Activated CD4-positive, CD25-positive, alpha-beta regulatory T cell (primary cell): ENCODE measurements at regions not wholly inside any gene's neighbourhood (a gene's known extent, or its start where the extent isn't known, plus 50 kb on each side); places are given as distances from the start of the nearest gene placed in this dataset.

ENCODE experiments used
- DNase-seq, 4 experiments: peaks; one replicate each; lab custom pipeline; 2025; lab: John Stamatoyannopoulos, UW

- no peak for DNase-seq
Observed at GRCh38 chr17:77364941-77365583, 224.3 kb downstream of the SEC14L1 start.

DNA sequence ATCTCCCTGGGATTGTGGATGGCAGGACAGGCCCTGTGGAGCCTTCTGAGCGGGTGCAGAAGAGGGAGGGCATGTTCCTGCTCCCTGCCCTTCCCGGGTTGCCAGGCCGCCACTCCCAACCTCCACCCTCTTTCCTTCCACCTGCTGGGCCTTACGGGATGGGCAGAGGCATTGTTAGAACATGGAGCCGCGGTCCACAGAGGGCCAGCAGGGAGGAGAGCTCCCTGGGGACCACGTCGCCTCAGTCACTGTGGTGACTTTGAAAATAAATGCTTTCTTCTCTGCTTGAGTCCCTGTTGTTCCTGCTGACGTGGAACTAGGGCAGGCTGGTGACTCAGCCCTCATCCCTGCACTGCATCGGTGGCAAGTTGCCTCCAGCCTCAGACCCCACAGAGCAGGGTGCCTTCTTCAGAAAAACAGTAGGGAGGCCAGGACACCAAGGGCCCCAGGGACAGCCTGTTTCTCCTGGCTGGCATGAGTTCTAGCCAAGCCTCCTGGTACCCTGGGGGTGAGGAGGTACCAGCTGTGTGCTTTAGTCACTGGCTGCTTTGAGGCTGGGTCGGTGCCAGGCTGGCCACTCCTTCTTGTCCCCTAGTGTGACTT, 224.9 kb downstream of the SEC14L1 start:
- no peak for DNase-seq

GRCh38 chr17:77366206-77366557, 225.4 kb downstream of the SEC14L1 start:
- no peak for DNase-seq

GRCh38 chr17:77366558-77367245, 225.9 kb downstream of the SEC14L1 start:
- DNase-seq: no peak

DNA sequence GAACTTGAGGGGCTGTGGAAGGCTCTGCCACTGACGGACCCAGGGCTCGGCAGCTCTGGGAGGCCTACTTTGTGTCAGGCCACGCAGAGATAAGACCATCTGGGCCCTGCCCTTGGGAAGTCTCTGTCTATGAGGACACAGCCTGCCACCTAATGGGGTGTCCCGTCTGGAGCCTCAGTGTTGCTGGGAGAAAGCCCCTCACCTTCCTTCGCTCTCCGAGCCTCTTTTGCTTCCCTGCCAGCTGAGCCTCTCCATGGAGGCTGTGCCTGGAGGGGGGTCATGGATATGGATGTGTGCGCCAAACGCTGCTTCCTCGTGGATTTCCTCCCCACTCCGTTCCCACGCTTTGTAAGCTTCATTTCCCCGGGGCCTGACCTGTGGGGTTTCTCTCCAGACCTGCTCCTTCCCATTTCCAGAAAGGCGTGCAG, 228.8 kb downstream of the SEC14L1 start:
- no peak for DNase-seq

DNA sequence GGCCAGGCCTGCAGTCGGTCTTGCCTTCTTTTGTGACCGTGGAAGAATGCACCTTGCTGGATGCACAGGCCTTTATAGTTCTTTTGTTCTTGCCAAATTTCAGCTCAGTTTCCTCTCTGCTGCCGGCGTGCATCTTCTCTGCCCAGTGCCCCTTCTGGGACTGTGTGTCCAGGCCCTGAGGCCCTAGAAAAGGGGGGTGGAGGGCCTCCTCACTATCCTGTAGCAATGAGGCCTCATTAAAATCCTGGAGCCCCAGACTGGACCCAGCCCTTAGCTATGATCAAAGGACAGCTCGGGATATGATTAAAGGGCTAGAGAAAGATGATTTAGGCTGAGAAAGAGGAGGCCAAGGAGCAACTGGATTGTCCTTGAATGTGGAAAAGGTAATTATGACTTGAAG, 229.8 kb downstream of the SEC14L1 start:
- no peak for DNase-seq

DNA sequence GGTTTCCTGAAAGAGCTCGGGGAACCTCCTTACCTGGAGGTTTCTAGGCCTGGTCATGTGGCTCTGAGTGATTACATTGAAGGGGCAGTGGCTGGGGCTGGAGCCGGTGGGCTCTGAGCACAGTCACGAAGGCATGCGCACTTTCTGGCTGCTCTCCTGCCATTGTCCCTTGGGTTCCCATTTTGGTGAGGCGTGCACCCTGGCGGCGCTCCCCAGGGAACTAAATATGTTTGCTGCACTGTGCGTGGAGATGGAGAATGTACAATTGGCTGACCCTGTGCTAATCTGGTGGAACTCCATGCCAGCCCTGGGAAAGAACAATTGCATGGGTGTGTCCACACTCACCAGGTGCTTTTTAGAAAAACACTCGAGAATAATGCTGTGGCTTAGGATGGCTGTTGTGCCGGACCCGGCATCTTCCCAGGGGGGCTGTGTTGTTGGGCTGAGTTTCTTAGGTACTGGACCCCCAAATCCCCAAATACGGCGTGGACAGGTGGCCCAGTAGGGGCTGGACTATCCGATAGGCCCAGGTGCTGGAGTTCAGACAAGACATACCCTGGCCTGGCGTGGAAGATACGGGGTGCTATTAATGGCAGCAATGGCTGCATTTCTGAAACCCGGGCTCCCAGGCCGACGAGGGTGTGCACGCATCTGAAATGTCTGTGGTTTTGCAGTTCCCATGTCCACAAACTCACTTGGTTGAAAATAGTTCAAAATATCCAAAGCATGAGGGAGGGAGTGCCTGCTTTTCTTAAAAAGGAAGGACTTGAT, 230.5 kb downstream of the SEC14L1 start:
- no peak for DNase-seq

GRCh38 chr17:77371888-77372443, 231.2 kb downstream of the SEC14L1 start:
- DNase-seq: no peak

DNA sequence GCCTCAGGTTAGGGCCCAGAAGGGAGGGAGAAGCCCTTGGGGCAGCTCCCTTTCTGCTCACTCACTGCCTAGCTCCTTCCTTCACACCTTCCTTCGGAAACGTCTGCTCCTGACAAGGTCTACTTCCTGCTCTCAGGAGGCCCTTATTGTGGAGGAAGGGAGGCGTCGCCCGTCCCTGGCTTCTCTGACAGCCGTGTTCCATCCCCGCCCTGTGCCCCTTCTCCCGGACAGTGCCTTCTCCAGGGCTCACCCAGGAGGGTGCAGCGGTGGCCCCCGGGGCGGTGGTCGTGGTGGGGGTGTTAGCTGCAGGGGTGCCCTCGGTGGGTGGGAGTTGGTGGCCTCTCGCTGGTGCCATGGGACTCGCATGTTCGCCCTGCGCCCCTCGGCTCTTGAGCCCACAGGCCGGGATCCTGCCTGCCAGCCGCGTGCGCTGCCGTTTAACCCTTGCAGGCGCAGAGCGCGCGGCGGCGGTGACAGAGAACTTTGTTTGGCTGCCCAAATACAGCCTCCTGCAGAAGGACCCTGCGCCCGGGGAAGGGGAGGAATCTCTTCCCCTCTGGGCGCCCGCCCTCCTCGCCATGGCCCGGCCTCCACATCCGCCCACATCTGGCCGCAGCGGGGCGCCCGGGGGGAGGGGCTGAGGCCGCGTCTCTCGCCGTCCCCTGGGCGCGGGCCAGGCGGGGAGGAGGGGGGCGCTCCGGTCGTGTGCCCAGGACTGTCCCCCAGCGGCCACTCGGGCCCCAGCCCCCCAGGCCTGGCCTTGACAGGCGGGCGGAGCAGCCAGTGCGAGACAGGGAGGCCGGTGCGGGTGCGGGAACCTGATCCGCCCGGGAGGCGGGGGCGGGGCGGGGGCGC, 231.9 kb downstream of the SEC14L1 start:
- DNase-seq: peak in 1 of 4 experiments; percentile 38

DNA sequence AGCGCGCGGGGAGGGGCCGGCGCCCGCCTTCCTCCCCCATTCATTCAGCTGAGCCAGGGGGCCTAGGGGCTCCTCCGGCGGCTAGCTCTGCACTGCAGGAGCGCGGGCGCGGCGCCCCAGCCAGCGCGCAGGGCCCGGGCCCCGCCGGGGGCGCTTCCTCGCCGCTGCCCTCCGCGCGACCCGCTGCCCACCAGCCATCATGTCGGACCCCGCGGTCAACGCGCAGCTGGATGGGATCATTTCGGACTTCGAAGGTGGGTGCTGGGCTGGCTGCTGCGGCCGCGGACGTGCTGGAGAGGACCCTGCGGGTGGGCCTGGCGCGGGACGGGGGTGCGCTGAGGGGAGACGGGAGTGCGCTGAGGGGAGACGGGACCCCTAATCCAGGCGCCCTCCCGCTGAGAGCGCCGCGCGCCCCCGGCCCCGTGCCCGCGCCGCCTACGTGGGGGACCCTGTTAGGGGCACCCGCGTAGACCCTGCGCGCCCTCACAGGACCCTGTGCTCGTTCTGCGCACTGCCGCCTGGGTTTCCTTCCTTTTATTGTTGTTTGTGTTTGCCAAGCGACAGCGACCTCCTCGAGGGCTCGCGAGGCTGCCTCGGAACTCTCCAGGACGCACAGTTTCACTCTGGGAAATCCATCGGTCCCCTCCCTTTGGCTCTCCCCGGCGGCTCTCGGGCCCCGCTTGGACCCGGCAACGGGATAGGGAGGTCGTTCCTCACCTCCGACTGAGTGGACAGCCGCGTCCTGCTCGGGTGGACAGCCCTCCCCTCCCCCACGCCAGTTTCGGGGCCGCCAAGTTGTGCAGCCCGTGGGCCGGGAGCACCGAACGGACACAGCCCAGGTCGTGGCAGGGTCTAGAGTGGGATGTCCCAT, 232.8 kb downstream of the SEC14L1 start:
- no peak for DNase-seq

GRCh38 chr17:77374170-77374936, 233.6 kb downstream of the SEC14L1 start:
- DNase-seq: peak in 2 of 4 experiments; percentile 36 to 39

DNA sequence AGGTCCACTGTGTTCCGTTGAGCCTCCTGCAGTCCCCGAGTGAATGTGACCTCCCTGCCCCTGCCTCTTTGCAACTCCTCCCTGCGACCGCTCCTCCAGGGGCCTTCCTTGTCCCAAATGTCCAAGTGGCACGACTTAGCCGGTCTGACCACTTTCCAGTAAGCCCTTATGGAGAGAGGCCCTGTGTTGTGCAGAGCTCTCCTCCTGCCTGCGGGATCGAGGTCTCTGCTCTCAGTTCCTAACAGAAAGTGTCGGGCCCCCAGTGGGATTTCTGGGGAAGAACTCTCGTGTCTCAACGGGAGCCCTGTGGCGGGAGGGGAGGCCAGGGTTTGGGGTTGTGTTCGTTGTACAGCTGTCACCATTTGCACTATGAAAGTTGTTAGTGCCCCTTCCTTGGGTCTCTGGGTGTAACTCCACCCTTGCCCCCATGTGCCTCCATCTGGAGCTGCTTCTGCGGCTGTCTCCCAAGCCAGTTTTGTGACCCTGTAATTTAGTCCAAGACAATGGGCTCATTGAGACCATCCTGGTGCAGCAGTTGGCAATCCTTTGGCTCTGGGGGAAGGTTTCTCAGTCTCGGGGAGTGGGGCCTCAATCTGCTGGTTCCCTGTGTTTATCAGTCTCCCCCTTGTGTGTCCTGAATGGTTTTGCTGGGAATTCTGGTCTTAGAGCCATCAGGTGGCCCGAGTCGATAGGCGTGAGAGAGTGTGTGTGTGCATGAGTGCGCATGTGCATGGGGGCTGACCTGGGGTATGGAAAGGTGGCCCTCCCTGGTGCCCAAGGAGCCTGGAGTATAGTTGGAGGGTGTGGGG, 234.5 kb downstream of the SEC14L1 start:
- no peak for DNase-seq

DNA sequence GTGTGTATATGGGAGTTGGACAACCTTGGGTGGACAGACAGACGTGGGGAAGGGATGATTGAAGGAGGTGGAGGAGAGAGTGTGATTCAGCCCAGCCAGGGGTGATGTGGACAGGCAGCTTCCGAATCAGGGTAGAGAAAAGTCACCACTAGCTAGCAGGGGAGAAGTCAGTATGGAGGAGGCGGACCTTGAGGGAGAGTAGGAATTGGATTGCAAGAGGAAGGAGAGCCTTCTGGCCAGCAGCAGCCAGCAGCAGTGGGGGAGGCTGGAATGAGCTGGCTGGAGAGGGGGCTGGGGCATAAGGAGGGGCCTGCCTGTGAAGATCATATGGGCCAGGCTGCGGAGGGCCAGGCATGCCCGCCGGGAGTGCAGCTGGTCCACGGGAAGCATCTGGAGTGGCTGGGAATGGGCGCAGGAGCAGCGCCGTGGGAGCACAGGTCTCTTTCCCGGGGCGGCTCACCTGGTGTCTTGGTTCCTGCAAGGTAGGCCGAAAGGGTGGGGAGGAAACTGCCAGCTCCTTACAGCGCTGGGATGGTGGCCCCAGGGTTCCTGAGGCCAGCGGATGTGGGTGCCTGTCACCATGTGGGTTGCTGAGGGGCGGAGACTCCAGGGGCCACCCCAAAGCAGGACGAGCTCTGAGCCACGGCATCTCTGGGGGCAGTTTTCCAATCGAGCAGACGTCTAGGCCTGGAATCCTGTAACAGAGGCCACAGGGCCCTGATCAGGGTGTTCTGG, 235.3 kb downstream of the SEC14L1 start:
- DNase-seq: peak in 2 of 4 experiments; percentile 37 to 59

DNA sequence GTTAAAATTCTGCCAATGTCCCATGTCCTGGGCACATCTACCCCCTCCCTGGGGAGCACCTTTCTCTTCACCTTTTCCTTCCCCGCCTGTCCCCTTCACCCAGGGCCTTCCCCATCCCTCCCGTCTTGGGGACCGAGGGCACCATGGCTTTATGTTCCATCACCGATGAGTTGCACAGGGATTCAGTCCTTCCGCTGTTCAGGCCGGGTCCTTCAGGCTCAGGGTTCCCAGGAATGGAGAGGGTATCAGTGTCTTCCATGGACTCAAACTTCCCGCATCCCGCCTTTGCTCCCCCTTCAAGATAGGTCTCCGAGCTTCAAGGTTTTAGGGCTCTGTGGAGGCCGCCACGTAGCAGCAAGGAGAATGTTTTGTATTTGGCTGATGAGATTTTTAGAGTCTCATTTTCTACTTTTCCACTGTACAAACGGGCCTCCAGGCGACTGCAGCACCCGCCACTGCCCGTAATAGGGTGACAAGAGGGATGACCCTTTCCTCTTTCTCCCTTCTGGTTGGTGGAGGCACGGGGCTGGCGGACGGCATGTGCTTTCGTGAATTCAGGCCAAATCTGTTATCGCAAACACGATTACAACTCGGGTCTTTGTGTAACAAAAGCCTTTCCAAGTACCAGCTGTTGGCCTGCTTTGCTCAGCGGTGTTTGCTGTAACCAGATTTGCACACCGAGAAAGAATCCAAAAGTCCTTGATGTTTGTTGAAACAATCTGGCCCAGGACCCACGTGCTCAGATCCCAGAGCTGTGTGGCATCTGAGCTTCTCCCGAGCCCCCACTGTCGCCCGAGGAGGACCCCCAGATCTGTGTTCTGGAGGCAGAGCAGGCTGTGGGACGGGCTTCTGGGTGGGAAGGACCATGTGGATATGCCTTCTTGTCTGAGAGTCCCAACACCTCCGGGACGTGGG, 236.3 kb downstream of the SEC14L1 start:
- no peak for DNase-seq

GRCh38 chr17:77377710-77378235, 237.0 kb downstream of the SEC14L1 start:
- no peak for DNase-seq

- no peak for DNase-seq
Observed at GRCh38 chr17:77378318-77379064, 237.7 kb downstream of the SEC14L1 start.
